IMR-90 (cell line): ENCODE measurements at regions not wholly inside any gene's neighbourhood (a gene's known extent, or its start where the extent isn't known, plus 50 kb on each side); places are given as distances from the start of the nearest gene placed in this dataset.

ENCODE experiments used
- ATAC-seq: fragments of 200-7000 bp; cut with Tn5 transposase; 2 replicates; pipeline ENCODE4 v1.9.1; 2020; ENCODE audit warnings: low read depth, mild to moderate bottlenecking, moderate library complexity
- BruUV-seq: library from RNA; stranded (reverse); fragments of 400-500 nt; replicated peaks from 2 replicates; lab custom pipeline; 2021; lab: Mats Ljungman, UMichigan
- CTCF ChIA-PET: fragments of 300-600 bp; formaldehyde crosslinking; extraction: SDS; loops from one replicate; lab custom pipeline; 2021; ENCODE audit warnings: antibody characterized with exemption; lab: Yijun Ruan, JAX
- POLR2A ChIA-PET: fragments of 300-600 bp; sonication (Branson Sonifier 250); formaldehyde crosslinking; loops from one replicate; lab custom pipeline; 2022; ENCODE audit warnings: antibody characterized with exemption; ENCODE audit not compliant: unreplicated experiment; lab: Charles Lee
- DNase-seq: peaks from one replicate; pipeline ENCODE4 v3.0.0; 2013
- H2AFZ ChIP-seq: replicated peaks from 2 replicates; pipeline ENCODE3; 2013; ENCODE audit warnings: low read length, mild to moderate bottlenecking; ENCODE audit not compliant: poor library complexity
- H2AK5ac ChIP-seq: 2 replicates; pipeline ENCODE4 v1.6.1; 2013; ENCODE audit warnings: low read depth, low read length, inconsistent platforms
- H2AK9ac ChIP-seq: replicated peaks from 2 replicates; pipeline ENCODE3; 2013; ENCODE audit warnings: mild to moderate bottlenecking, low read depth, low read length, moderate library complexity; ENCODE audit not compliant: poor library complexity
- H2BK120ac ChIP-seq: 2 replicates; pipeline ENCODE4 v1.6.1; 2013; ENCODE audit warnings: low read depth, low read length, inconsistent platforms
- H2BK15ac ChIP-seq: 3 replicates; pipeline ENCODE4 v1.6.1; 2013; ENCODE audit warnings: low read depth, low read length, inconsistent platforms
- H2BK20ac ChIP-seq: 2 replicates; pipeline ENCODE4 v1.6.1; 2013; ENCODE audit warnings: low read depth, mild to moderate bottlenecking, inconsistent platforms, low read length, moderate library complexity
- H2BK5ac ChIP-seq: 2 replicates; pipeline ENCODE4 v1.6.1; 2013; ENCODE audit warnings: mild to moderate bottlenecking, low read depth, low read length, inconsistent platforms; ENCODE audit not compliant: poor library complexity, severe bottlenecking
- H3K14ac ChIP-seq: replicated peaks from 2 replicates; pipeline ENCODE4 v1.6.1; 2013; ENCODE audit warnings: low read depth, low read length, inconsistent platforms
- H3K18ac ChIP-seq: 2 replicates; pipeline ENCODE4 v1.6.1; 2013; ENCODE audit warnings: low read depth, low read length, control low read depth
- H3K23ac ChIP-seq: 2 replicates; pipeline ENCODE4 v1.6.1; 2013; ENCODE audit warnings: low read depth, low read length, inconsistent platforms
- H3K27ac ChIP-seq: 2 replicates; pipeline ENCODE4 v1.5.1; 2013; ENCODE audit warnings: mild to moderate bottlenecking, control low read depth, low read length; ENCODE audit not compliant: insufficient read depth
- H3K27me3 ChIP-seq: 2 replicates; pipeline ENCODE4 v1.6.1; 2013; ENCODE audit warnings: low read length; ENCODE audit not compliant: control insufficient read depth, insufficient read depth
- H3K36me3 ChIP-seq: 2 replicates; pipeline ENCODE4 v1.6.1; 2013; ENCODE audit warnings: low read length, mixed read lengths; ENCODE audit not compliant: control insufficient read depth, insufficient read depth
- H3K4ac ChIP-seq: 2 replicates; pipeline ENCODE4 v1.6.1; 2013; ENCODE audit warnings: low read depth, low read length, inconsistent platforms
- H3K4me1 ChIP-seq: 2 replicates; pipeline ENCODE4 v1.6.1; 2013; ENCODE audit warnings: low read length, mixed read lengths; ENCODE audit not compliant: control insufficient read depth, insufficient read depth
- H3K4me2 ChIP-seq: 2 replicates; pipeline ENCODE4 v1.6.1; 2013; ENCODE audit warnings: low read depth, mild to moderate bottlenecking, control low read depth, low read length, moderate library complexity
- H3K4me3 ChIP-seq: 2 replicates; pipeline ENCODE4 v1.5.1; 2013; ENCODE audit warnings: low read depth, mild to moderate bottlenecking, control low read depth, low read length, moderate library complexity; ENCODE audit not compliant: insufficient read depth
- H3K56ac ChIP-seq: 2 replicates; pipeline ENCODE4 v1.6.1; 2013; ENCODE audit warnings: low read length, inconsistent platforms; ENCODE audit not compliant: insufficient read depth; ENCODE audit errors: extremely low read depth
- H3K79me1 ChIP-seq, 2 experiments: 2 replicates each; pipeline ENCODE4 v1.6.1; 2013; ENCODE audit warnings: low read length in 2 of 2, inconsistent platforms in 1 of 2, low read depth in 1 of 2
- H3K9ac ChIP-seq: 2 replicates; pipeline ENCODE4 v1.6.1; 2013; ENCODE audit warnings: low read depth, low read length, control low read depth
- H3K9me1 ChIP-seq: 2 replicates; pipeline ENCODE4 v1.6.1; 2013; ENCODE audit warnings: low read length, inconsistent platforms; ENCODE audit not compliant: insufficient read depth
- H3K9me3 ChIP-seq: 2 replicates; pipeline ENCODE4 v1.6.1; 2013; ENCODE audit warnings: low read length; ENCODE audit not compliant: control insufficient read depth, insufficient read depth
- H4K20me1 ChIP-seq: 2 replicates; pipeline ENCODE4 v1.6.1; 2013; ENCODE audit warnings: low read length, inconsistent platforms; ENCODE audit not compliant: insufficient read depth
- H4K5ac ChIP-seq: 2 replicates; pipeline ENCODE4 v1.6.1; 2013; ENCODE audit warnings: mild to moderate bottlenecking, low read depth, low read length, control low read depth
- H4K8ac ChIP-seq, 2 experiments: 2 replicates each; pipeline ENCODE4 v1.6.1; 2013; ENCODE audit warnings: low read depth in 2 of 2, low read length in 2 of 2, control low read depth in 1 of 2, inconsistent platforms in 1 of 2
- H4K91ac ChIP-seq: 2 replicates; pipeline ENCODE4 v1.6.1; 2013; ENCODE audit warnings: low read depth, low read length, inconsistent platforms; ENCODE audit not compliant: insufficient read depth
- BHLHE40 ChIP-seq: fragments of 150-350 bp; IDR thresholded peaks from 2 replicates; pipeline ENCODE4 v1.6.1; 2016; ENCODE audit warnings: mild to moderate bottlenecking, low read depth, low read length
- CEBPB ChIP-seq: IDR thresholded peaks from 2 replicates; pipeline ENCODE4 v1.6.1; 2012; ENCODE audit warnings: low read depth, low read length, improper control_type of control experiment
- MAFK ChIP-seq: IDR thresholded peaks from 2 replicates; pipeline ENCODE4 v1.6.1; 2012; ENCODE audit warnings: low read depth, low read length, improper control_type of control experiment
- NFE2L2 ChIP-seq: fragments of 150-350 bp; IDR thresholded peaks from 2 replicates; pipeline ENCODE4 v1.6.1; 2016; ENCODE audit warnings: low read depth, mild to moderate bottlenecking, low read length
- WGBS, 2 experiments: methylation state at CpG; one replicate each; pipeline versions ENCODE4 v1.1.5 to v1.1.7; 2013; ENCODE audit warnings: missing lambda C conversion rate in 2 of 2; ENCODE audit not compliant: insufficient read length in 1 of 2; ENCODE audit errors: extremely low coverage in 2 of 2; 5-methylcytosine and 5-hydroxymethylcytosine counted together
- dilution Hi-C: fragments of 300-500 bp; cut with HindIII; formaldehyde crosslinking; loops from one replicate; pipeline ENCODE4 v1.14.3; 2018; ENCODE audit warnings: low sequenced_read_pairs; ENCODE audit not compliant: unreplicated experiment
- in situ Hi-C: fragments of 300-500 bp; cut with MboI; formaldehyde crosslinking; loops from 3 replicates; pipeline ENCODE4 v1.14.3; 2019; ENCODE audit warnings: low sequenced_read_pairs, inconsistent platforms, mixed read lengths
- intact Hi-C: fragments of 100-400 bp; cut with micrococcal nuclease; formaldehyde crosslinking; loops from 2 replicates; pipeline ENCODE4 v1.10.0; 2022

DNA sequence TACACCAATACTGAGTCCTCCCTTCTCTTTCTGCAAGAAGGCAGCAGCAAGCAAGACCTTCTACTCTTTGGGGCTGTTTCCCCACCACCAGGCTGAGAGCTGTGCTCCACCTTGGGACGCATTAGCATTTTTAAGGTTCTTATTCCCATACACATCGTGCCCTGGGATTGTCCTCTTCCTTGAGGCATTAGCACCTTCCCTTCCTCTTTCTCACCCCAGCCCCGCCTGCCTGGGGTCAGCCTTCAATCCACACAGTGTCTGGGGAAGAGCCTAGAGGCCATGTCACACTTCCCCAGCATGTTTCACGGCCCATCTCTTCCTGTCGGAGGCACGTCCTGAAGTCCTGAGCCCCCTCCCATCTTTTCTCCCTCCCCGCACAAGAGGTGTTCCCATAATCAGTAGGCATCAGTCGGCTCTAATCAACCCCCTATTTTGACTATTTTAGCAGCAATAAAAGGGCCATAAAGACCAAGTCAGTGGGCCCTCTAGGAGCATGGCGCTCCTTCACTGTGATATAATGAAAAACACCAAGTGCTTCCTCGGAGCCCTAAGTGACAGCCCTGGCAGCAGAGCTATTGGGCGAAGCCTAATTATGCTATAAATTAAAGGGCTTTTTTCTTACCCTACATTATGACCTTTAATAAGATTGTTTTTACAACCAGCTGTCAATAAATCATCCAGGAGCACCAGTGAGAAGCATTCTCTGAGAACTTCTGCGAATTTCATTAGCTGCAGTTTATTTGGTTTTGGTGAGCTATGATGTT lies 55.0 kb upstream of the PKDCC start:
- intact Hi-C loops = no loop called here
- Histone ChIP-seq H2AFZ (no peak overlapping the region), H2AK9ac (no peak overlapping the region), H3K18ac (no peak overlapping the region), H3K56ac (no peak overlapping the region), H3K36me3 (no peaks in the 10 kb centered on the region), H4K91ac (no peak overlapping the region), H2BK120ac (no peak overlapping the region), H3K23ac (no peak overlapping the region), H3K14ac (no peak overlapping the region), H3K4me3 (no peak overlapping the region), H3K27ac (no peak overlapping the region), H3K4me2 (no peak overlapping the region), H3K9ac (no peak overlapping the region), H2AK5ac (no peak overlapping the region), H3K9me3 (no peaks in the 10 kb centered on the region), H2BK15ac (no peak overlapping the region), H4K20me1 (no peaks in the 10 kb centered on the region), H3K79me1 (no peaks in the 10 kb centered on the region), H2BK20ac (no peak overlapping the region), H3K9me1 (0 out of 2 replicates have a peak, but pooled peaks cover 6% of the 10 kb centered on the region), H3K4ac (no peak overlapping the region), H3K27me3 (peaks cover 23% of the 10 kb centered on the region), H3K4me1 (peaks cover 5% of the 10 kb centered on the region; the same call in 1 of the 2 replicates), H2BK5ac (no peak overlapping the region), H4K5ac (no peak overlapping the region), H4K8ac (no peak overlapping the region)
- 73% methylated on average over 4 of the region's 12 CpGs; no CpG with 5 or more reads in 1 of the 2 experiments for WGBS, 2 experiments
- DNase-seq (no peak), ATAC-seq (no peak)
- TF ChIP-seq NFE2L2 (no peak), BHLHE40 (no peak), MAFK (no peak), CEBPB (no peak)
- dilution Hi-C loops = no loop called here
- CTCF ChIA-PET = no interaction called here
- in situ Hi-C loops = no loop called here
- BruUV-seq = no TSS peak
- POLR2A ChIA-PET = no interaction called here
